Panc1 (cell line): ENCODE measurements at regions not wholly inside any gene's neighbourhood (a gene's known extent, or its start where the extent isn't known, plus 50 kb on each side); places are given as distances from the start of the nearest gene placed in this dataset.

Source experiments
- ATAC-seq: fragments of 200-7000 bp; cut with Tn5 transposase; 2 replicates; pipeline ENCODE4 v1.9.1; 2020; ENCODE audit warnings: mild to moderate bottlenecking, moderate library complexity
- BruUV-seq: library from RNA; stranded (reverse); fragments of 400-500 nt; replicated peaks from 2 replicates; lab custom pipeline; 2021; lab: Mats Ljungman, UMichigan
- CTCF ChIA-PET: fragments of 300-600 bp; sonication (Branson Sonifier 250); formaldehyde crosslinking; loops from one replicate; lab custom pipeline; 2022; ENCODE audit warnings: antibody characterized with exemption; lab: Charles Lee
- POLR2A ChIA-PET: fragments of 300-600 bp; sonication (Branson Sonifier 250); formaldehyde crosslinking; loops from one replicate; lab custom pipeline; 2022; ENCODE audit warnings: antibody characterized with exemption; lab: Charles Lee
- DNase-seq: peaks from one replicate; pipeline ENCODE4 v3.0.0-alpha.2; 2010; ENCODE audit warnings: low read depth, low spot score
- H3K27ac ChIP-seq: 2 replicates; pipeline ENCODE4 v1.5.1; 2011; ENCODE audit warnings: mild to moderate bottlenecking, low read length, inconsistent platforms
- H3K27me3 ChIP-seq: fragments of 200-500 bp; sonication (Bioruptor generic); 2 replicates; pipeline ENCODE4 v1.6.0; 2014; ENCODE audit warnings: low read length, inconsistent platforms; ENCODE audit not compliant: control insufficient read depth, insufficient read depth
- H3K36me3 ChIP-seq: fragments of 200-500 bp; sonication (Bioruptor generic); 2 replicates; pipeline ENCODE4 v1.5.1; 2014; ENCODE audit warnings: inconsistent platforms, mild to moderate bottlenecking, low read length, moderate library complexity; ENCODE audit not compliant: control insufficient read depth, insufficient read depth
- H3K4me1 ChIP-seq: 2 replicates; pipeline ENCODE4 v1.5.1; 2011; ENCODE audit warnings: inconsistent platforms, mild to moderate bottlenecking, low read length, moderate library complexity; ENCODE audit not compliant: control insufficient read depth, insufficient read depth
- H3K4me3 ChIP-seq, 2 experiments: 2 replicates each; pipeline ENCODE4 v1.5.1; 2011 to 2012; ENCODE audit warnings: low read depth in 2 of 2, low read length in 2 of 2, mild to moderate bottlenecking in 2 of 2, inconsistent platforms in 1 of 2, moderate library complexity in 1 of 2
- H3K9me3 ChIP-seq: fragments of 200-500 bp; sonication (Bioruptor generic); 2 replicates; pipeline ENCODE4 v1.5.1; 2014; ENCODE audit warnings: low read depth, mild to moderate bottlenecking, inconsistent platforms, low read length, moderate library complexity; ENCODE audit not compliant: control insufficient read depth, insufficient read depth
- CTCF ChIP-seq: fragments of 450-650 bp; IDR thresholded peaks from 2 replicates; pipeline ENCODE4 v1.5.1; 2017; ENCODE audit warnings: mild to moderate bottlenecking
- POLR2AphosphoS5 ChIP-seq: IDR thresholded peaks from 2 replicates; pipeline ENCODE4 v1.6.1; 2012; ENCODE audit warnings: mild to moderate bottlenecking, low read depth, low read length, moderate library complexity
- SIN3A ChIP-seq: IDR thresholded peaks from 2 replicates; pipeline ENCODE4 v1.6.1; 2012; ENCODE audit warnings: low read depth, mild to moderate bottlenecking, low read length, moderate library complexity, borderline replicate concordance; ENCODE audit not compliant: insufficient read depth
- TCF7L2 ChIP-seq: IDR thresholded peaks from 2 replicates; pipeline ENCODE4 v1.6.1; 2011; ENCODE audit warnings: mild to moderate bottlenecking, low read depth, low read length, inconsistent platforms
- in situ Hi-C: cut with HindIII; loops from 2 replicates; pipeline ENCODE4 v1.10.0; 2016; ENCODE audit warnings: low sequenced_read_pairs, low pct_unique_long_range_greater_than_20kb
- intact Hi-C: fragments of 100-400 bp; cut with micrococcal nuclease; formaldehyde crosslinking; loops from one replicate; pipeline ENCODE4 v1.10.0; 2022; ENCODE audit not compliant: unreplicated experiment
- TF ChIP-seq, protein P1 (sequence below), 2 experiments: IDR thresholded peaks; 2 replicates each; pipeline ENCODE4 v1.6.1; 2011 to 2012; ENCODE audit warnings: low read depth in 2 of 2, control low read depth in 1 of 2, low read length in 1 of 2, mild to moderate bottlenecking in 1 of 2, moderate library complexity in 1 of 2; ENCODE audit not compliant: insufficient read depth in 1 of 2

DNA sequence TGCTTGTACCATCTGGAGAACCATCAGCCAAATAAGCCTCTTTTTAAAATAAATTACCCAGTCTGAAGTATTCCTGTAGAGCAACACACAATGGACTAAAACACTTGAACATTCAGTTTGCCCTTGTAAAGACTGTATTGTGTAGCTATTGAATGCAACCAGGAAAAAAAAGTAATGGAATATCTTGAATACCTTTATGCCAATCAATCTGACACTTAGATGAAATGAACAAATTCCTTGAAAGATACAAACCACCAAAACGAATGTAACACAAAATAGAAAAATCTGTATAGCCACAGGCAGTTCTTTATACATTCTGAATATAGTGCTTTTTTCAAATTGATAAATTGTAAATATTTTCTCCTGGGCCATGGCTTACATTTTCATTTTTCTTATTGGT, 63.3 kb upstream of the KCNJ16 start:
- intact Hi-C loops: no loop called here
- Histone ChIP-seq H3K36me3 (no peaks in the 10 kb centered on the region), H3K4me1 (no peaks in the 10 kb centered on the region), H3K4me3 (no peak overlapping the region), H3K27ac (no peak overlapping the region), H3K27me3 (no peaks in the 10 kb centered on the region), H3K9me3 (no peaks in the 10 kb centered on the region)
- BruUV-seq: no TSS peak
- in situ Hi-C loops: no loop called here
- POLR2A ChIA-PET: no interaction called here
- DNase-seq (no peak), ATAC-seq (no peak)
- CTCF ChIA-PET: no interaction called here
- TF ChIP-seq SIN3A (no peak), TCF7L2 (no peak), CTCF (no peak), POLR2AphosphoS5 (no peak)
- TF ChIP-seq, protein P1, sequence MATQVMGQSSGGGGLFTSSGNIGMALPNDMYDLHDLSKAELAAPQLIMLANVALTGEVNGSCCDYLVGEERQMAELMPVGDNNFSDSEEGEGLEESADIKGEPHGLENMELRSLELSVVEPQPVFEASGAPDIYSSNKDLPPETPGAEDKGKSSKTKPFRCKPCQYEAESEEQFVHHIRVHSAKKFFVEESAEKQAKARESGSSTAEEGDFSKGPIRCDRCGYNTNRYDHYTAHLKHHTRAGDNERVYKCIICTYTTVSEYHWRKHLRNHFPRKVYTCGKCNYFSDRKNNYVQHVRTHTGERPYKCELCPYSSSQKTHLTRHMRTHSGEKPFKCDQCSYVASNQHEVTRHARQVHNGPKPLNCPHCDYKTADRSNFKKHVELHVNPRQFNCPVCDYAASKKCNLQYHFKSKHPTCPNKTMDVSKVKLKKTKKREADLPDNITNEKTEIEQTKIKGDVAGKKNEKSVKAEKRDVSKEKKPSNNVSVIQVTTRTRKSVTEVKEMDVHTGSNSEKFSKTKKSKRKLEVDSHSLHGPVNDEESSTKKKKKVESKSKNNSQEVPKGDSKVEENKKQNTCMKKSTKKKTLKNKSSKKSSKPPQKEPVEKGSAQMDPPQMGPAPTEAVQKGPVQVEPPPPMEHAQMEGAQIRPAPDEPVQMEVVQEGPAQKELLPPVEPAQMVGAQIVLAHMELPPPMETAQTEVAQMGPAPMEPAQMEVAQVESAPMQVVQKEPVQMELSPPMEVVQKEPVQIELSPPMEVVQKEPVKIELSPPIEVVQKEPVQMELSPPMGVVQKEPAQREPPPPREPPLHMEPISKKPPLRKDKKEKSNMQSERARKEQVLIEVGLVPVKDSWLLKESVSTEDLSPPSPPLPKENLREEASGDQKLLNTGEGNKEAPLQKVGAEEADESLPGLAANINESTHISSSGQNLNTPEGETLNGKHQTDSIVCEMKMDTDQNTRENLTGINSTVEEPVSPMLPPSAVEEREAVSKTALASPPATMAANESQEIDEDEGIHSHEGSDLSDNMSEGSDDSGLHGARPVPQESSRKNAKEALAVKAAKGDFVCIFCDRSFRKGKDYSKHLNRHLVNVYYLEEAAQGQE (IDR thresholded peaks at IDR 0.05; ENCODE audit: insufficient read depth in 1 of 2, low read depth in 2 of 2, low read length in 1 of 2): no peak

GRCh38 chr17:70013911-70014310, 61.1 kb upstream of the KCNJ16 start:
- ChIA-PET POLR2A (no interaction called here), CTCF (no interaction called here)
- ATAC-seq: no peak
- in situ Hi-C loops: no loop called here
- TF ChIP-seq CTCF (no peak), TCF7L2 (no peak), SIN3A (no peak), POLR2AphosphoS5 (no peak)
- TF ChIP-seq, protein P1 (IDR thresholded peaks at IDR 0.05; ENCODE audit: insufficient read depth in 1 of 2, low read depth in 2 of 2, low read length in 1 of 2): no peak
- intact Hi-C loops: no loop called here
- H3K9me3 ChIP-seq: no peaks in the 10 kb centered on the region
- H3K4me3 ChIP-seq: no peak overlapping the region
- H3K27me3 ChIP-seq: no peaks in the 10 kb centered on the region
- no peaks in the 10 kb centered on the region for H3K4me1 ChIP-seq
- no peak for DNase-seq
- H3K36me3 ChIP-seq: no peaks in the 10 kb centered on the region
- no peak overlapping the region for H3K27ac ChIP-seq
- no TSS peak for BruUV-seq
